Stimulated activated CD8-positive, alpha-beta memory T cell treated with anti-CD3 and anti-CD28 coated beads, Interleukin-4, amount 100 ng/mL, for 4 hours (primary cell): ENCODE measurements at regions not wholly inside any gene's neighbourhood (a gene's known extent, or its start where the extent isn't known, plus 50 kb on each side); places are given as distances from the start of the nearest gene placed in this dataset.

ENCODE experiments used
- DNase-seq, 2 donors: peaks; one replicate each; pipeline ENCODE4 v3.0.0-alpha.2; 2020; ENCODE audit warnings: low read depth in 2 of 2, low spot score in 1 of 2

DNA sequence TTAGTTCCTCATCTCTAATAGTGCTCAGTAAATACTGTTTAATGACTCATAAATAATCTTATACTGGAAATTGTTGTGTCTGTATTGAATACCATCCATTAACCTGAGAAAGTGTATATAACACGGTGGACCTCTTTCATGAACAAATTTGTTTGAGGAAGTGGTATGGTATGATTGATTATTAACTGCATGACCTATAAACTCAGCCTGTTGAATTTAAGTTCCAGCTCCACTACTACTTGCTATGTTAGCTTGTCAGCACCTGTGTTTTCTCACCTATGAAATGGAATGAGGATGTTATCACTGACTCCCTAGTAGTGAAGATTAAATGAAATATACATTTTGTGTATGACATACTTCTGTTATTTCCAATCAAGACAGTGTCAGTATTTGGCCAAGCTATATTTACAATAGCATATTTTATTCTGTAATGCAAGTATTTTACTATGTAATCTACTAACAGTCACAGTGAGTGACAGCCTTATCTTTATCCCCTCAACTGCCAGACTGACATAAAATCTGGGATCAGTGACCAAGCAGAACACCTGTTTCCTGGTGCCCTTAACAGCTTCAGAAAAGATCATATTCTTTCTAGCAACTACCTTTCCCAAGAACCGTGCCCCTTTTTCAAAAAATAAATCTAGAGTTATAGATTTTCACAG, 77.3 kb upstream of the ITGA1 start:
- no peak for DNase-seq

GRCh38 chr5:52710972-52711596, 76.6 kb upstream of the ITGA1 start:
- no peak for DNase-seq

DNA sequence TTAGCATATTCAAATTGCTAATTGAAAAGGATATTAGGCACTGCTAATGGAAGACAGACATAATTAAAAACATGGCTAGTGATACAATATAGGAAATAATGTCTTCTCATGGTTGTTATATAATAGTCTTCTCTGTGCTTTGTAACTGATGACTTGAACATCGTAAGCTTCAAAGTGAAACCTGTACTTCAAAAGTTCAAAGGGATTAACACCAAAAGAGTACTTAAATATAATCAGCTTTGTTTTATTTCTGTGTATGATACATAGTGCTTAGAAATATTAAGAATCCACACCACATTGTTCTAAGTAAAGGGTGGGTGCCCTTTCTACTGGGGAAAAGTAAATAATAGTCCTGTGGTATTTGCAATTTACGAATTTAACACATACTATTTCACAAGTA, 75.4 kb upstream of the ITGA1 start:
- no peak for DNase-seq

- peak; percentile 6 to 19 for DNase-seq
These were observed 62.5 kb upstream of the ITGA1 start for GRCh38 chr5:52725065-52725746.

- no peak for DNase-seq
These were observed 61.9 kb upstream of the ITGA1 start for GRCh38 chr5:52725808-52726207.

GRCh38 chr5:52727020-52727419, 60.7 kb upstream of the ITGA1 start:
- DNase-seq = no peak

GRCh38 chr5:52727576-52727975, 60.1 kb upstream of the ITGA1 start:
- no peak for DNase-seq

DNA sequence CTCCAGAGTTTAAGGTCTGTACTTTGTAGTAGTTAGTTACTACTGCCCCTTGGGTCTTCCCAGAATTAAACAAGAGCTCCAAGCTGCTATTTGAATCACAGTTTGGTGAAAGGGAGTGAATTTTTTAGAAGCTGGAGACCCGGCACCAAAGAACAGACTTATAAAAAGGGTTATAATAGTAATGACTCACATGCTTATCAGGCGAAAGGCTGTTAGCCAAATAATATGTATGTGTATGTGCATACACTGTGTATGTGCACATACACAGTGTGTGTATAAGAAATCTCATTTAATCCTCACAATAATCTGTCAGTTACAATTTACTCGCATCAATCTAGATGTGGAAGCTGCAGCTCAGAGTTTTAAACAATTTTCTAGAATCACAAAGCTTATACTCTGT, 59.5 kb upstream of the ITGA1 start:
- no peak for DNase-seq

- no peak for DNase-seq
These were observed 59.0 kb upstream of the ITGA1 start for GRCh38 chr5:52728686-52729085.

GRCh38 chr5:52731274-52732027, 56.3 kb upstream of the ITGA1 start:
- DNase-seq = no peak

DNA sequence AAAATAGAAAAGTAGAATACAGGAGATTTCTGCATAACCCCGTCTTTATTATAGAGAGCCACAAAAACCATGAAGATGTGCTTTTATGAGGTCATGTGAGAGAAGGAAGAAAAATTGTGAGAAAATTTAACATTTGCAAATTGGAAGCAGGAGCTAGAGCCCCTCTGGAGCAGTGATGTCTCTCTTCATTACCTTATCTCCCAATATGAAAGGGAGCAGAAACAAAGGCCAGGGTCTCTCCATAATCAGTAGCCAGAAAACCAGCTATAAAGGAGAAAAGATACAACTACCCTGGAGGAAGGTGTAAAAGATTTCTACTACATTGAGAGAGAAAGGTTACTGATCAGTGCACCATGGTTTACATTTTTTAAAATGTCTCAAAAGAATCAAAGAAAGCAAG, 53.2 kb upstream of the ITGA1 start:
- DNase-seq = no peak

- DNase-seq = no peak
These were observed 52.6 kb upstream of the ITGA1 start for GRCh38 chr5:52735139-52735538.
